SU-DHL-6 (cell line): ENCODE measurements at regions not wholly inside any gene's neighbourhood (a gene's known extent, or its start where the extent isn't known, plus 50 kb on each side); places are given as distances from the start of the nearest gene placed in this dataset.

ENCODE experiments used
- H2AFZ ChIP-seq: fragments of 200-600 bp; sonication (generic); 2 replicates; pipeline ENCODE4 v1.6.1; 2014; ENCODE audit warnings: low read depth, mild to moderate bottlenecking, moderate library complexity, mixed read lengths, antibody characterized with exemption, low read length; ENCODE audit not compliant: severe bottlenecking
- H3F3A ChIP-seq: fragments of 200-600 bp; shearing (Covaris generic); 2 replicates; pipeline ENCODE4 v1.6.0; 2016; ENCODE audit warnings: antibody characterized with exemption, mild to moderate bottlenecking; ENCODE audit not compliant: insufficient read depth
- H3K27ac ChIP-seq: fragments of 200-600 bp; sonication (generic); 2 replicates; pipeline ENCODE4 v1.5.1; 2016; ENCODE audit warnings: low read depth, mild to moderate bottlenecking, low read length, moderate library complexity, mixed read lengths
- H3K27me3 ChIP-seq: fragments of 200-600 bp; sonication (generic), shearing (Covaris generic); 2 replicates; pipeline ENCODE4 v1.6.0; 2014; ENCODE audit warnings: mild to moderate bottlenecking, low read length
- H3K36me3 ChIP-seq: fragments of 200-600 bp; sonication (generic); 2 replicates; pipeline ENCODE4 v1.6.1; 2014; ENCODE audit warnings: mild to moderate bottlenecking, low read length, mixed read lengths
- H3K4me2 ChIP-seq: fragments of 300-600, 200-600 bp; shearing (Covaris generic), sonication (generic); 2 replicates; pipeline ENCODE4 v1.6.0; 2014; ENCODE audit warnings: low read length, low read depth, mild to moderate bottlenecking; ENCODE audit not compliant: poor library complexity, severe bottlenecking
- H3K4me3 ChIP-seq: fragments of 200-600 bp; sonication (generic); 2 replicates; pipeline ENCODE4 v1.5.1; 2014; ENCODE audit warnings: antibody characterized with exemption, low read length, mild to moderate bottlenecking, mixed read lengths; ENCODE audit not compliant: insufficient read depth, poor library complexity, severe bottlenecking
- H3K79me2 ChIP-seq: fragments of 200-600 bp; sonication (generic); 2 replicates; pipeline ENCODE4 v1.6.1; 2014; ENCODE audit warnings: mild to moderate bottlenecking, low read length, moderate library complexity; ENCODE audit not compliant: insufficient read depth
- H3K9ac ChIP-seq: fragments of 200-600 bp; sonication (generic); 2 replicates; pipeline ENCODE4 v1.7.0; 2014; ENCODE audit warnings: mild to moderate bottlenecking, low read length
- H3K9me2 ChIP-seq: fragments of 200-600 bp; sonication (generic); replicated peaks from 2 replicates; pipeline ENCODE4 v1.6.1; 2014; ENCODE audit warnings: low read length; ENCODE audit not compliant: insufficient read depth
- H3K9me3 ChIP-seq: fragments of 200-600 bp; sonication (generic); 2 replicates; pipeline ENCODE4 v1.6.1; 2014; ENCODE audit warnings: low read length, mixed read lengths; ENCODE audit not compliant: insufficient read depth
- H4K20me1 ChIP-seq: fragments of 200-600 bp; sonication (generic); 2 replicates; pipeline ENCODE4 v1.6.1; 2014; ENCODE audit warnings: low read depth, mild to moderate bottlenecking, antibody characterized with exemption, low read length, moderate library complexity, mixed read lengths
- EZH2phosphoT487 ChIP-seq: fragments of 200-600 bp; sonication (generic), shearing (Covaris generic); conservative IDR thresholded peaks from 2 replicates; pipeline ENCODE4 v1.6.1; 2018; ENCODE audit warnings: mild to moderate bottlenecking, antibody characterized with exemption, low read length, moderate library complexity, mixed read lengths
- TF ChIP-seq, protein P1 (sequence below): fragments of 200-600 bp; sonication (generic); IDR thresholded peaks from one replicate; pipeline ENCODE4 v1.5.1; 2017; ENCODE audit warnings: antibody characterized with exemption, mild to moderate bottlenecking, low read length, moderate library complexity; ENCODE audit not compliant: insufficient read depth, poor library complexity, severe bottlenecking

DNA sequence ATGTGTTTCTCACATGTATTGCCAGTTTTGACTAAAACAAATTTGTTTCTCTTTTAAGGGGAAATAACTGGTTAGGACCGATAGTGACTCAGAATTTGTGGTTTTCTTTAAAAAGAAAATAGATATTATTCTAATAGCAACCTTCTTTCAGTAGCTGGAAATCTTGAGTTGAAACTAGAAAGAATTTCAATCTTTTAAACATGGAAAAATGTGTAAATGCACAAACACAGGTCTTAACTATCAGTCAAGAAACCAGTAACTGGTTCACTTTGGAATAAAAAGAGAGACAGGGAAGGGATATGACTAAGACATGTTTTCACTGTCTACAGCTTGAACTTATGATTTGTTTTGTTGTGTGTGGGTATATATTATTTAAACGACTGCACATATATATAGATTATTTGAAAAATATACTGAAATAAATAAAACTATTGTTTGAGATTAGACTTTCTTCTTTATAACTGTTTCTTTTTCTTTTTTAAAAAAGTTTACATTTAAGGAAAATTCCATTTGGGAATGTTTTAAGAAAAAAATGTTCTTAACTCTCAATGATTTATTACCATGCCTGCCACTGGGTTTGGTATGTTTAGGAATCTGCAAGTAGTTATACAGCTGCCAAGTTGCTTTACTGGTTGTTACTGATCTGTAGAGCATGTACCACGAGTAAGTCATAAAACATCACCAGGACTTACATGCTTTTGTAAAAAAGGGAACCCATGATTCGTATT lies 753.3 kb upstream of the MARCKS start:
- H3K79me2 ChIP-seq = no peaks in the 10 kb centered on the region
- H3K9me2 ChIP-seq = no peaks in the 10 kb centered on the region
- H2AFZ ChIP-seq = no peak overlapping the region
- H3K27ac ChIP-seq = no peak overlapping the region
- H3K4me2 ChIP-seq = no peak overlapping the region
- no peak overlapping the region for H3K9ac ChIP-seq
- no peaks in the 10 kb centered on the region for H4K20me1 ChIP-seq
- H3K9me3 ChIP-seq = no peaks in the 10 kb centered on the region
- H3F3A ChIP-seq = no peaks in the 10 kb centered on the region
- H3K36me3 ChIP-seq = no peaks in the 10 kb centered on the region
- no peaks in the 10 kb centered on the region for H3K27me3 ChIP-seq
- TF ChIP-seq, protein P1, sequence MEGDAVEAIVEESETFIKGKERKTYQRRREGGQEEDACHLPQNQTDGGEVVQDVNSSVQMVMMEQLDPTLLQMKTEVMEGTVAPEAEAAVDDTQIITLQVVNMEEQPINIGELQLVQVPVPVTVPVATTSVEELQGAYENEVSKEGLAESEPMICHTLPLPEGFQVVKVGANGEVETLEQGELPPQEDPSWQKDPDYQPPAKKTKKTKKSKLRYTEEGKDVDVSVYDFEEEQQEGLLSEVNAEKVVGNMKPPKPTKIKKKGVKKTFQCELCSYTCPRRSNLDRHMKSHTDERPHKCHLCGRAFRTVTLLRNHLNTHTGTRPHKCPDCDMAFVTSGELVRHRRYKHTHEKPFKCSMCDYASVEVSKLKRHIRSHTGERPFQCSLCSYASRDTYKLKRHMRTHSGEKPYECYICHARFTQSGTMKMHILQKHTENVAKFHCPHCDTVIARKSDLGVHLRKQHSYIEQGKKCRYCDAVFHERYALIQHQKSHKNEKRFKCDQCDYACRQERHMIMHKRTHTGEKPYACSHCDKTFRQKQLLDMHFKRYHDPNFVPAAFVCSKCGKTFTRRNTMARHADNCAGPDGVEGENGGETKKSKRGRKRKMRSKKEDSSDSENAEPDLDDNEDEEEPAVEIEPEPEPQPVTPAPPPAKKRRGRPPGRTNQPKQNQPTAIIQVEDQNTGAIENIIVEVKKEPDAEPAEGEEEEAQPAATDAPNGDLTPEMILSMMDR = no peak
- TF ChIP-seq EZH2phosphoT487 = no peak
- H3K4me3 ChIP-seq = no peak overlapping the region

DNA sequence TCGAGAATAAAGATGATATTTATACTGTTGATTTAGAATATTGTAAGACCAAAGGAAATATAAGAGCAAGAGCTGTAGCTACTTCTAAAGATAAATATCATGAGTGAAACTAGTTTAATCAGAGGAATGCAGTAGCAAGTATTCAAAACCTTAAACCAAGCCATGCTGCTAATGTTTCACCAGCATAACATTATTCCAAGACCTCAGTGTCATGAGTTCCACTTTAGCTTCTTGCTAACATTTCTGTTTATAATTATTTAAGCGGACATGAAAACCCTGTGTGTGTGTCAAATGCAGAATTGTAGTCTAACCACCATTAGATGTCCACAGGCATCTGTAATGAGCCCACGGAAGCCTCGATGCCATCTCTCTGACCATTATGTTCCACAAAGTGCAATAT lies 752.6 kb upstream of the MARCKS start:
- Histone ChIP-seq H2AFZ (no peak overlapping the region), H3K9me3 (no peaks in the 10 kb centered on the region), H4K20me1 (no peaks in the 10 kb centered on the region), H3K4me2 (no peak overlapping the region), H3K9me2 (no peaks in the 10 kb centered on the region), H3K4me3 (no peak overlapping the region), H3K79me2 (no peaks in the 10 kb centered on the region), H3F3A (no peaks in the 10 kb centered on the region), H3K36me3 (no peaks in the 10 kb centered on the region), H3K9ac (no peak overlapping the region), H3K27me3 (no peaks in the 10 kb centered on the region), H3K27ac (no peak overlapping the region)
- TF ChIP-seq, protein P1 = no peak
- no peak for TF ChIP-seq EZH2phosphoT487

DNA sequence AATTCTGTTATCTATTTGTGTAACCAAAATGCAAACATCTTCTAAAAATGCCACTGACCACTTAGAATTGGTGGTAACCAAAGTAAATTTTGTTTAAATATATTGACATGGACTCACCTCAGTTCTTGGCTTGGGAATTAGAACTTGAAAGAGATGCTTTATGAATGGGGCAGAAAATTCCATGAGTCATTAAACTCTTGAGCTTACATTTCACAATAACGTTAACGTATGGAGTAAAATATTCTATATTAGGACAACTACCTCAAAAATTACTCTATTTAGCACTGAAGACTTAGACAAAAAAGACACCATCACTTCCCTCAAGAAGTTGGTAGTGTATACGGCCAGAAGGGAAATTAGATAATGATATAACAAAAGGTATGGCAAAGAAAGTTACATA lies 752.2 kb upstream of the MARCKS start:
- Histone ChIP-seq H4K20me1 (no peaks in the 10 kb centered on the region), H3K36me3 (no peaks in the 10 kb centered on the region), H3K79me2 (no peaks in the 10 kb centered on the region), H3K9me2 (no peaks in the 10 kb centered on the region), H3K4me3 (no peak overlapping the region), H3K9ac (no peak overlapping the region), H2AFZ (no peak overlapping the region), H3F3A (no peaks in the 10 kb centered on the region), H3K4me2 (no peak overlapping the region), H3K27me3 (no peaks in the 10 kb centered on the region), H3K27ac (no peak overlapping the region), H3K9me3 (no peaks in the 10 kb centered on the region)
- TF ChIP-seq, protein P1 = no peak
- no peak for TF ChIP-seq EZH2phosphoT487
